Transverse colon (tissue), 3 donors: ENCODE measurements at regions not wholly inside any gene's neighbourhood (a gene's known extent, or its start where the extent isn't known, plus 50 kb on each side); places are given as distances from the start of the nearest gene placed in this dataset.

Source experiments
- CTCF ChIP-seq, 5 experiments: fragments of 200-600 bp in 3 of 5; fragments of 450-650 bp in 2 of 5; sonication (generic) in 3 of 5; IDR thresholded peaks; 1 replicate in 2 of 5; 2 replicates in 3 of 5; pipeline ENCODE4 v1.5.1; 2016 to 2017; ENCODE audit warnings: antibody characterized with exemption in 5 of 5, inconsistent platforms in 3 of 5, mild to moderate bottlenecking in 2 of 5, moderate library complexity in 1 of 5
- POLR2A ChIP-seq: fragments of 450-650 bp; IDR thresholded peaks from one replicate; pipeline ENCODE4 v1.6.1; 2016; ENCODE audit warnings: antibody characterized with exemption, mild to moderate bottlenecking, moderate library complexity

- TF ChIP-seq CTCF (IDR thresholded peaks at IDR 0.05) (no peak), POLR2A (no peak)
Observed at GRCh38 chr20:19827818-19828217, 69.8 kb downstream of the RIN2 start.
